Gastrocnemius medialis (tissue), 4 donors: ENCODE measurements at regions not wholly inside any gene's neighbourhood (a gene's known extent, or its start where the extent isn't known, plus 50 kb on each side); places are given as distances from the start of the nearest gene placed in this dataset.

Source experiments
- ATAC-seq, 2 donors: fragments of 150-250 bp; one replicate each; pipeline ENCODE4 v1.9.1; 2016
- DNase-seq, 2 donors: peaks; one replicate each; pipeline ENCODE4 v3.0.0-alpha.2; 2019
- H3K27ac ChIP-seq, 4 donors: fragments of 200-600 bp; sonication (generic); 1 replicate in 1 of 4; 2 replicates in 3 of 4; pipeline ENCODE4 v1.5.1; 2016 to 2018; ENCODE audit warnings: mild to moderate bottlenecking in 2 of 4, moderate library complexity in 1 of 4
- H3K27me3 ChIP-seq, 3 donors: fragments of 200-600 bp; sonication (generic) in 2 of 3; 1 replicate in 1 of 3; 2 replicates in 2 of 3; pipeline versions ENCODE4 v1.5.1 to v1.6.0; 2016 to 2019; ENCODE audit warnings: mild to moderate bottlenecking in 1 of 3, moderate library complexity in 1 of 3
- H3K36me3 ChIP-seq, 2 donors: fragments of 200-600 bp; sonication (generic) in 1 of 2; one replicate each; pipeline ENCODE4 v1.5.1; 2017 to 2018
- H3K4me1 ChIP-seq, 2 donors: fragments of 200-600 bp; sonication (generic) in 1 of 2; one replicate each; pipeline ENCODE4 v1.5.1; 2016 to 2017; ENCODE audit warnings: mild to moderate bottlenecking in 2 of 2
- H3K4me3 ChIP-seq, 4 donors: fragments of 200-600 bp; sonication (generic) in 3 of 4; 1 replicate in 1 of 4; 2 replicates in 3 of 4; pipeline ENCODE4 v1.5.1; 2016 to 2019; ENCODE audit warnings: mild to moderate bottlenecking in 2 of 4
- H3K9me3 ChIP-seq, 3 donors: fragments of 200-600 bp; sonication (generic) in 2 of 3; 1 replicate in 1 of 3; 2 replicates in 2 of 3; pipeline ENCODE4 v1.5.1; 2016 to 2019
- CTCF ChIP-seq, 5 experiments: fragments of 450-650 bp in 3 of 5; fragments of 200-600 bp in 2 of 5; sonication (generic) in 2 of 5; IDR thresholded peaks in 4 of 5; conservative IDR thresholded peaks in 1 of 5; 1 replicate in 4 of 5; 2 replicates in 1 of 5; pipeline ENCODE4 v1.5.1; 2016 to 2019; ENCODE audit warnings: antibody characterized with exemption in 5 of 5, mild to moderate bottlenecking in 3 of 5, moderate library complexity in 3 of 5
- POLR2A ChIP-seq, 2 donors: fragments of 450-650 bp; IDR thresholded peaks; one replicate each; pipeline ENCODE4 v1.6.1; 2017; ENCODE audit warnings: antibody characterized with exemption in 2 of 2, mild to moderate bottlenecking in 2 of 2, moderate library complexity in 2 of 2
- in situ Hi-C, 4 donors: fragments of 200-750 bp; cut with MboI; loops; one replicate each; pipeline versions ENCODE4 v1.15.0 to v1.8.0; 2017; ENCODE audit warnings: low sequenced_read_pairs in 4 of 4
- intact Hi-C: fragments of 100-400 bp; cut with DNase I; formaldehyde crosslinking; loops from one replicate; pipeline ENCODE4 v1.15.1; 2023; ENCODE audit warnings: low total_unique reads

GRCh38 chr14:83347874-83348273, 1814.2 kb upstream of the SEL1L start:
- no peak for TF ChIP-seq POLR2A (IDR thresholded peaks at IDR 0.05)
- no peak for TF ChIP-seq CTCF (IDR thresholded peaks at IDR 0.05 in 4 of 5, conservative IDR thresholded peaks at IDR 0.05 in 1 of 5)

GRCh38 chr14:83355609-83356008, 1822.0 kb upstream of the SEL1L start:
- Histone ChIP-seq H3K9me3 (no peaks in the 10 kb centered on the region), H3K36me3 (no peaks in the 10 kb centered on the region), H3K4me1 (no peaks in the 10 kb centered on the region), H3K4me3 (no peak overlapping the region), H3K27ac (no peak overlapping the region), H3K27me3 (no peaks in the 10 kb centered on the region)
- intact Hi-C loops = no loop called here
- in situ Hi-C loops = no loop called here
- no peak for TF ChIP-seq POLR2A (IDR thresholded peaks at IDR 0.05)
- TF ChIP-seq CTCF (IDR thresholded peaks at IDR 0.05 in 4 of 5, conservative IDR thresholded peaks at IDR 0.05 in 1 of 5) = no peak
- DNase-seq (no peak), ATAC-seq (no peak)

More at GRCh38 chr14:83347874-83348273, 1814.2 kb upstream of the SEL1L start:
- no peak for DNase-seq
- Histone ChIP-seq H3K9me3 (no peaks in the 10 kb centered on the region), H3K4me3 (no peak overlapping the region), H3K36me3 (no peaks in the 10 kb centered on the region), H3K4me1 (no peaks in the 10 kb centered on the region), H3K27ac (no peak overlapping the region), H3K27me3 (no peaks in the 10 kb centered on the region)
- no peak for ATAC-seq
- intact Hi-C loops (no loop called here), in situ Hi-C loops (no loop called here)

- H3K4me1 ChIP-seq = no peaks in the 10 kb centered on the region
- H3K9me3 ChIP-seq = no peaks in the 10 kb centered on the region
- DNase-seq (no peak), ATAC-seq (no peak)
- TF ChIP-seq CTCF (IDR thresholded peaks at IDR 0.05 in 4 of 5, conservative IDR thresholded peaks at IDR 0.05 in 1 of 5) (no peak), POLR2A (IDR thresholded peaks at IDR 0.05) (no peak)
- H3K27ac ChIP-seq = no peak overlapping the region
- H3K27me3 ChIP-seq = no peaks in the 10 kb centered on the region
- H3K36me3 ChIP-seq = no peaks in the 10 kb centered on the region
- intact Hi-C loops (no loop called here), in situ Hi-C loops (no loop called here)
- H3K4me3 ChIP-seq = no peak overlapping the region
These were observed 1822.4 kb upstream of the SEL1L start for GRCh38 chr14:83356080-83356479.

- in situ Hi-C loops = no loop called here
- intact Hi-C loops = no loop called here
- ATAC-seq (no peak), DNase-seq (no peak)
- Histone ChIP-seq H3K27ac (no peak overlapping the region), H3K27me3 (no peaks in the 10 kb centered on the region), H3K4me3 (no peak overlapping the region), H3K4me1 (no peaks in the 10 kb centered on the region), H3K36me3 (no peaks in the 10 kb centered on the region), H3K9me3 (no peaks in the 10 kb centered on the region)
- no peak for TF ChIP-seq CTCF (IDR thresholded peaks at IDR 0.05 in 4 of 5, conservative IDR thresholded peaks at IDR 0.05 in 1 of 5)
- no peak for TF ChIP-seq POLR2A (IDR thresholded peaks at IDR 0.05)
These were observed 1838.6 kb upstream of the SEL1L start for GRCh38 chr14:83372271-83372670.

- in situ Hi-C loops (no loop called here), intact Hi-C loops (no loop called here)
- DNase-seq (no peak), ATAC-seq (no peak)
- no peak overlapping the region for H3K27ac ChIP-seq
- no peaks in the 10 kb centered on the region for H3K4me1 ChIP-seq
- H3K4me3 ChIP-seq = no peak overlapping the region
- no peaks in the 10 kb centered on the region for H3K9me3 ChIP-seq
- no peaks in the 10 kb centered on the region for H3K36me3 ChIP-seq
- no peak for TF ChIP-seq POLR2A (IDR thresholded peaks at IDR 0.05)
- TF ChIP-seq CTCF (IDR thresholded peaks at IDR 0.05 in 4 of 5, conservative IDR thresholded peaks at IDR 0.05 in 1 of 5) = no peak
- no peaks in the 10 kb centered on the region for H3K27me3 ChIP-seq
These were observed 1845.8 kb upstream of the SEL1L start for GRCh38 chr14:83379436-83379835.
